ENCODE measurements at regions not wholly inside any gene's neighbourhood (a gene's known extent, or its start where the extent isn't known, plus 50 kb on each side); places are given as distances from the start of the nearest gene placed in this dataset.

GRCh38 chr4:79585834-79586233 lies 177.8 kb upstream of the GK2 start:
- no peaks in the 10 kb centered on the region for H3K4me1 ChIP-seq (ENCODE audit: control insufficient read depth, extremely low read depth, insufficient read depth, low read length)
- no peaks in the 10 kb centered on the region for H4K20me1 ChIP-seq (replicated peaks; ENCODE audit: control insufficient read depth, extremely low read depth, insufficient read depth, low read length)
- no peak for DNase-seq (ENCODE audit: low read depth, low spot score)
- POLR2A ChIA-PET: no interaction called here
- dilution Hi-C loops (cut with MboI; ENCODE audit: extremely low pct_ligation_motif_present, low sequenced_read_pairs): no loop called here
- no peaks in the 10 kb centered on the region for H3K9me1 ChIP-seq (replicated peaks; ENCODE audit: control insufficient read depth, extremely low read depth, insufficient read depth, low read length)
- no peak overlapping the region for H3K4me3 ChIP-seq (replicated peaks in 1 of 3; ENCODE audit: insufficient read depth in 1 of 3, low read depth in 1 of 3, low read length in 3 of 3)
- no peaks in the 10 kb centered on the region for H3K36me3 ChIP-seq (ENCODE audit: control insufficient read depth in 2 of 2, extremely low read depth in 1 of 2, insufficient read depth in 2 of 2, low read length in 2 of 2)
- no TSS peak for BruUV-seq (replicated peaks)
- no peaks in the 10 kb centered on the region for H3K27me3 ChIP-seq (ENCODE audit: control insufficient read depth in 2 of 2, insufficient read depth in 2 of 2, low read length in 2 of 2)
- H3K27ac ChIP-seq (ENCODE audit: insufficient read depth, low read depth, low read length): no peak overlapping the region
- no peak overlapping the region for H3K9ac ChIP-seq (replicated peaks; ENCODE audit: extremely low read depth, insufficient read depth, low read length)
- H3K79me2 ChIP-seq (ENCODE audit: control insufficient read depth, insufficient read depth, low read length): no peaks in the 10 kb centered on the region
- no peak overlapping the region for H3K4me2 ChIP-seq (ENCODE audit: insufficient read depth, low read length)
- FAIRE-seq: no peak
- no peaks in the 10 kb centered on the region for H3K9me3 ChIP-seq (replicated peaks; ENCODE audit: control insufficient read depth, insufficient read depth, low read length)
- CTCF ChIA-PET: no interaction called here
- H2AFZ ChIP-seq (ENCODE audit: low read depth, low read length): no peak overlapping the region
- TF ChIP-seq FOS (IDR thresholded peaks at IDR 0.05; ENCODE audit: borderline replicate concordance, insufficient read depth, low read length) (no peak), JUN (IDR thresholded peaks at IDR 0.05; ENCODE audit: borderline replicate concordance, insufficient read depth, insufficient read length, low read depth) (no peak), MAX (IDR thresholded peaks at IDR 0.05; ENCODE audit: insufficient read depth, insufficient read length) (no peak), GATA2 (IDR thresholded peaks at IDR 0.05; ENCODE audit: insufficient read depth, insufficient read length, low read depth, low read length) (no peak), EZH2 (IDR thresholded peaks at IDR 0.05; ENCODE audit: borderline replicate concordance, low read depth, low read length, severe bottlenecking) (no peak), MYC (IDR thresholded peaks at IDR 0.05; ENCODE audit: low read depth, low read length) (no peak), POLR2AphosphoS5 (IDR thresholded peaks at IDR 0.05; ENCODE audit: insufficient read depth, low read depth, low read length) (no peak), POLR2A (IDR thresholded peaks at IDR 0.05; ENCODE audit: low read depth, low read length) (no peak), CTCF (IDR thresholded peaks at IDR 0.05; ENCODE audit: extremely low read depth in 1 of 2, insufficient read depth in 1 of 2, low read depth in 1 of 2, low read length in 2 of 2) (no peak)
- intact Hi-C loops (cut with micrococcal nuclease): no loop called here
